H4 (cell line): ENCODE measurements at regions not wholly inside any gene's neighbourhood (a gene's known extent, or its start where the extent isn't known, plus 50 kb on each side); places are given as distances from the start of the nearest gene placed in this dataset.

ENCODE experiments used
- DNase-seq: peaks from one replicate; pipeline ENCODE4 v3.0.0-alpha.2; 2015; ENCODE audit warnings: low spot score

DNA sequence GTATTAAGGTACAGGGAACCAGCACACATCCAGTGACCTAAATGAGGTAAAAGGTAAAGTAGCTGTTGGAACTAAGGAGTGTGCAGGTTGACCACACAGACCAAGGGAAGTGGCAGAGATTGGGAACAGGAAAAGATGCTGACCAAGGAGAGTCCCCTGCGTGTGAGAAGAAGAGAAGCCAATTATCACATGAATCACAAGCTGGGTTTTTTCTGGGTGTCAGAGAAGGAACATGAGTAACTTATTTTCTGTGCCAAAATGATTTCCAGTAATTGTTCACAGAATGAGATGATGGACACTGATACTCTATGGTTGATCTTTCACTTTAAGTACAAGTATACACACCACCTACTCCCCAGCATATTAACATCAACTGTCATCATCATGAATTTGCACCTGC, 130.7 kb upstream of the ACO1 start:
- DNase-seq, result no peak

DNA sequence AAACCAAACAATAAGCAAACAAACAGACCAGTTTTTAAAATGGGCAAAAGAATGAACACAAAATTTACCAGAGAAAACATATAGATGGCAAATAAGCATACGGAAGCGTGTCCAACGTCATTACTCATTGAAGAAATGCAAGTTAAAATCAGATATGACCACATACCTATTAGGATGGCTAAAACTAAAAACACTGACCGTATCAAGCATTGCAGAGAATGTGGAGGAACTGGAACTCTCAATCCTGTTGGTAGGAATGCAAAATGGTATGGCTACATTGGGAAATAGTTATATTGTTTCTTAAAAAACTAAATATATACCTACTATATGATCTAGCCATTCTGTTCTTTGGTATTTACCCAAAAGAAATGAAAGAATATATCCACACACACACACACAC, 129.4 kb upstream of the ACO1 start:
- DNase-seq, result no peak

- DNase-seq, result no peak
These were observed 126.0 kb upstream of the ACO1 start for GRCh38 chr9:32258482-32258881.

- DNase-seq, result no peak
These were observed 124.1 kb upstream of the ACO1 start for GRCh38 chr9:32260151-32260862.

DNA sequence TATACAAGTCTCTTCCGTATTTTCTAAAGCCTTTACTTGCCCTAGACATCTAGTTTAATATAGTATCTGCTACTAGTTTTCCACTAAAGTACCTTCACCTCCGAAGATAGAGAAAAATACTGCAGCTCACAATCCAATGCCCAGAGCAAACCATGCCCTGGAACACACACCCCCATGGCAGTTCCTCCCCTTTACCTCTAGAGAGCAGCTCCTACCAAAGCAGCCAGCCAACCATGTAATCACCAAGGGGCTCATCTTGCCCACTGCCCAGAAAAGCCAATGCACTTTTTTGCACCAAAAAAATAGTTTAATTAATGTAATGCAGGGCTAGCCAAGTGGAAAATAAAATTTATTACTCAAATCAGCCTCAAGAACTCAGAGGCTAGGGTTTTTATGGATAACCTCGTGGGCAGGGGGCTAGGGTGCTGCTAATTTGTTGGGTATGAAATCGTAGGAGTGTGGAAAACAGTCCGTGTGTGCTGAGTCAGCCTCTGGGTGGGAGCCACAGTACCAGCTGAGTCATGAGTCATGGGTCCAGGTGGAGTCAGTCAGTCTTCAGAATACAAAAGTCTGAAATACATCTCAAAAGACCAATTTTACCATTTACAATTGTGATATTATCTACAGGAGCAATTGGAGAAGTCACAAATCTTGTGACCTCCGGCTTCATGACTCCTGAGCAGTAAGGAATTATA, 120.1 kb upstream of the ACO1 start:
- DNase-seq, result peak; percentile 39

- no peak for DNase-seq
These were observed 119.4 kb upstream of the ACO1 start for GRCh38 chr9:32265037-32265436.

DNA sequence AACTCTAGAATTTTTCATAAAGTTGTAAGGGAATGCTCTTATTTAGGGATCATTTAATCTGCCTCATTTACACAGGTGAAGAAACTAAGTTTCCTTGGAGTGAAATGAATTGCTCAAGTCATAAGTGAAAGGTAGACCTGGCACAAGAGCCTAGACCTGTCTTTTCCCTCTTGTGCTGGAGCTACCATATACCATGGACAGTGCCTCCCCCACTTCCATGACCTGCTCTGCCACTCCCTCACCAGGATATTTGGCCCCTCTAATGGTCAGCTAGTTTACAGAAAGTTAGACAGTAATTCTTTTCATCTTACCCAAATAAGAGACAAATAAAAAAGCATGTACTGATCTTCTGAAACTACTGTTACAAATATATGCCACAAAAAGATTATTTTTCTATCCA, 105.5 kb upstream of the ACO1 start:
- no peak for DNase-seq

GRCh38 chr9:32289756-32290155, 94.7 kb upstream of the ACO1 start:
- DNase-seq, result no peak

DNA sequence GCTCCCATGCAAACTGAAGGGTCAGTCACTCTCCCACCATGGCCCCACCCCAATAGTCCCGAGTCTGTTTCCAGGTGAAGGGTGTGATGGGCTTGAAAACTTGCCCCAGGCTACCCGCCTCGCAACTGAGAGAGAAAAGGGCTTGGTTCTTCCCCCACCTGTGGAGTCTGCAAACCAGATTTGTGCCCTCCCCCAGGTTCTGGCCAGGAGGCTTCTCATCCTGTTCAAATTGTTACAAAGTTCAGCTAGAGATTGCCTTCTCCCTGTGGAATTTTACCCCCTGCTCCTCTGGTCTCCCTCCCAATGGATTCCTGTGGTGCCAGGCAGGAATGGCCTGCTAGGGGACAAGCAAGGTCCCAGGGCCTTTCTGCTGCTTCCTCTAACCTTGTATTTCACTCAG, 93.1 kb upstream of the ACO1 start:
- DNase-seq, result no peak

DNA sequence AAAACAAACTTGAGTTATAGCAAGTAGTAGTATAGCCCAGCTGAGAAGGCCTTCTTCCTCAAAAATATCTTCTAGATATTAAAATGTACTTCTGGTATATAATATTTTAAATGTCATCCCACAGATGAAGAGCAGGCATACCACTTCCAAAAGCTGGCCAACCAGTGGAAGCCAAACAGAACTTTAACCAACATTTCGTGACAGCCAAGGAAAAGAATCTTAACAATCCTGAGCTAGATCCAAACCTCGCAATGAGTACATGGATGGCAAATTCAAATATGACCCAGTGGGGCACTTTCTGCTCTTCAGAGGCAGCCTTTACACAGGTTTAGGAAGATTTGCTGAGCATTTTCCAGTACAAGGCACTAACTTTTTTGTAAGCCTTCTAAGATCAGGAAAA, 91.8 kb upstream of the ACO1 start:
- no peak for DNase-seq

DNA sequence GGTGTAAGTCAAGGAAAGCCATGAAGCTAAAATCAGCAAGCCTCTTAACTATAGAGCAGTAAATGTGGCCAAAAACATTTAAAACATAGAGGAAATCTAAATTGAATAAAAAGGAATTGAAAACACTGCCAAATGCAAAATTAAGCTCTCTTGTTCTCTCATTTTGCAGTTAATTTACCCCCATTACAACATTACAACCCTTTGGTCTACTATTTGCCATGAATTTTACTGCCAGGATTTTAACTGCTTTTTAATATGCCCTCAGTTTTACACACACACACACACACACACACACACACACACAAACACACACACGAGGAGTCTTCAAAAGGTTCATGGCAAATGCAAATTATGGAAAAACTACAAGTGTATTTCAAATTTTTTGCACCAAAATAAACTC, 91.4 kb upstream of the ACO1 start:
- DNase-seq, result no peak

GRCh38 chr9:32294106-32294505, 90.3 kb upstream of the ACO1 start:
- no peak for DNase-seq

DNA sequence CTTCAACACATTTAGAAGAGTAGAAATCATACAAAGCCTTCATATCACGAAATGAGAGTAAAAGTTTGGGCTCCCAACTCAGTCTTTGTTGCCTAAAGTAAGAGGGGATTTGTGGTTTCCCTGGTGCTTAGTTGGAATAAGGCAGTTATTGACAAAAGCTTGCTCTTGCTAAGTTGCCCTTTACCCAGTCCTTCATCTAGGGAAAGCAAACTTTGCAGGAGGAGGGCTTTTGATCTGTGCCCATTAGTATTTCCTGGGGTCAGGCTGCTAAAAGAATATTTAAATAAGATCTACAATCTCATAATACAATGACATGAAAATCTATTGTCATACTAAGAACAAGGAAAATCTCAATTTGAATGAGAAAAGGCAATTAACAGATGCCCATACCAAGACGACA, 84.1 kb upstream of the ACO1 start:
- no peak for DNase-seq

GRCh38 chr9:32304495-32304894, 79.9 kb upstream of the ACO1 start:
- DNase-seq, result no peak

- no peak for DNase-seq
These were observed 78.4 kb upstream of the ACO1 start for GRCh38 chr9:32306006-32306405.

DNA sequence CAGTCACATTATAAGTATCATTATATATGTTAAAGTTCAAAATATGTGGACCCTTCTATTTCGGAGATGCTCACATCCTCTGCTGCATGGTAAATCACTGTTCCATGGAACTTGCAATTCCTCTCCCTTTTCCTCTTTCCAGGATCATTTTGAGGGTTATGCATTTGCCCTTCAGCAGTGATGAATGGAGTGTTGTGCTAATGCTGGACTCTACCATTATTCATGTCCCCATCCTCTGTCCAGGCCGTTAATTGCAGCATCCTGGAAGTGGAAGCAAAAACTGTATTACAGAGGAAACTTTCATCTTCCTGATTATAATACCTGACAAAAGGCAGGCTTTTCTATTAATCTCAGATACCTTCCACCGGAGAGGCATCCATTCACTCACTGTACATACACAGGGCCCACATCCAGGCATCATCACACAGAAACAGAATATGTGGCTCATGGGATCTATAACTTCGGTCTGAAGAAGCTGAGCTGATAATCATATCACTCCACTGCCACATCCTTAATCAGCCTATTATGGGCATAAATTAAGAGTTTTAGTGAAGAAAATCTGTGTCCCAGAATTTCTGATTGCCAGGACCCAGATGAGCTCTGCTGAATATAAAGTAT, 65.0 kb upstream of the ACO1 start:
- DNase-seq, result no peak

DNA sequence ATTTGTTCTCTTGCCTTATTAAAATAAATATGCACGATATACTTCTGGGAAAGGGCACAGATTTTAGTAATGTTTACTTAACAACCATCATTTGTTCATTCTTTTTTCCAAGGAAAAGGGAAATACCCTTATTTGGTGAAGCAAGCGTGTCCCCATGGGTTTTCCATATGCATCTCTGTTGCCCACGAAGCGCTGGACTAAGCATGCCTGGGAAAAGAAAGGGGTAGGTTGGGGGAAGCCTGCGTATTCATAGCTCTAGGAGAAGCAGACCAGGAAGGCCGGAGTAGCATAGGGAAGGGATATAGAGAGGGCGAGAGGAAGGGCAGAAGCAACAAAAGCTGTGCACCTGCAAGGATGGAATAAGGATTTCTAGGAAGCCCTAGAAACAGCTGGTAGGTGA, 61.8 kb upstream of the ACO1 start:
- DNase-seq, result no peak

- DNase-seq, result no peak
These were observed 58.3 kb upstream of the ACO1 start for GRCh38 chr9:32326146-32326545.

DNA sequence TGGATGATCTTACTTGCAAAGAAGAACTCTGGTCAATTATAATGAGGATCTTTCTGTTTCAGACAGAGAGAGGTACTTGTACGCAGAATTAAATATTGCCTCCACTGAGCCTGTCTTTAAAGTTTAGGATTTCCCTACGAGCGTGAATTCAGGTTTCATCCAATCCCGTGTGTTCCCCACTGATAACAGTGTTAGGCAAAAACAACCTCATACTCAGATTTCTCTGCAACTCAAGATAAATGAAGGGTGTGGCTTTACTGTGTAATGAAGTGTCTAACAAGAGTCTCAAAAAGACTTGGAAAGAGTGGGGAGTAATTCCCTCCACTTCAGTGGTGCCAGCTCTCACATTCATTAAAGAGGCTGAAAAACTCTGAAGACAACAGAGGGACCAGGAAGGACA, 53.2 kb upstream of the ACO1 start:
- DNase-seq, result no peak

DNA sequence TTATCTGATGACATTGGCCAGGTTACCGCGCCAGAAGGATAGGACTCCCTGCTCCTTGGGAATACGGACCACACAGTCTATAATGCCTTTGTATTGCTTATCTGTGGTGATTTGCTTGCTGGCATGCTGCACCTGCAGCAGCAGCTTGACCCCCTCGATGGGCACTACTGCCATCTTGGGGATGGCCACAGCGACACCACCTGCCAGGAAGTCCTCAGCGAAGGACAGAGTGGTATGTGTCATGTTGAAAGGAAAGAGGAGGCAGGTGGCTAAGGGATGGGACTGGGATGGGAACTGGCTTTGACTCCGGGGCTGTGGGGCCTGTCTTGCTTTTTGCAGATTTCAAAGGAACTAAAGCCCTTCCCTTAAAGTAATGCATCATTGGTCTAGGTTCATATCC, 50.3 kb upstream of the ACO1 start:
- DNase-seq, result no peak
